ENCODE measurements at regions not wholly inside any gene's neighbourhood (a gene's known extent, or its start where the extent isn't known, plus 50 kb on each side); places are given as distances from the start of the nearest gene placed in this dataset.

DNA sequence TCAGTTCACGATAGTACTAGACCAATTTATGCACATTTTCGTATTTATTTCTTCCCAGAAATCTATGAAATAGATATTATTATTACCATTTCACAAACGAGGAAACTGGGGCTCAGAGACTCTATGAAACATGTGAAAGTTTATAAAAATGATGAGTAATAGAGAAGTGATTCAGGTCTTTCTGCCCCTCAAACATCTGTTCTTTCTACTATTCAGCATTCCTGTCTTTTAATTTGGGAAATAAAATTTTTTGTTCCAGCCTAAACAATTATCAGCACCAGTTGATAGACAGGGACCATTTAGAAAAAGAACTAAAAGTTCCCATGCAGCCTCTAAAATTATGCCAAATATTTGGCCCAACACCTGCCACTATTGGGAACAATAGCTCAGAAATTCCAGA lies 585.1 kb downstream of the PTPRC start:
- H3K4me3 ChIP-seq = no peak overlapping the region
- 69 to 91% methylated on average over 3 of the region's 3 CpGs for WGBS, 2 donors
- H3K9me3 ChIP-seq = no peaks in the 10 kb centered on the region

GRCh38 chr1:199226163-199226562 lies 587.3 kb downstream of the PTPRC start:
- H3K4me1 ChIP-seq = no peaks in the 10 kb centered on the region
- no peak overlapping the region for H3K27ac ChIP-seq
- TF ChIP-seq POLR2A (IDR thresholded peaks at IDR 0.05) (no peak), POLR2AphosphoS5 (IDR thresholded peaks at IDR 0.05) (no peak), EP300 (IDR thresholded peaks at IDR 0.05) (no peak)
- TF ChIP-seq, protein P1, sequence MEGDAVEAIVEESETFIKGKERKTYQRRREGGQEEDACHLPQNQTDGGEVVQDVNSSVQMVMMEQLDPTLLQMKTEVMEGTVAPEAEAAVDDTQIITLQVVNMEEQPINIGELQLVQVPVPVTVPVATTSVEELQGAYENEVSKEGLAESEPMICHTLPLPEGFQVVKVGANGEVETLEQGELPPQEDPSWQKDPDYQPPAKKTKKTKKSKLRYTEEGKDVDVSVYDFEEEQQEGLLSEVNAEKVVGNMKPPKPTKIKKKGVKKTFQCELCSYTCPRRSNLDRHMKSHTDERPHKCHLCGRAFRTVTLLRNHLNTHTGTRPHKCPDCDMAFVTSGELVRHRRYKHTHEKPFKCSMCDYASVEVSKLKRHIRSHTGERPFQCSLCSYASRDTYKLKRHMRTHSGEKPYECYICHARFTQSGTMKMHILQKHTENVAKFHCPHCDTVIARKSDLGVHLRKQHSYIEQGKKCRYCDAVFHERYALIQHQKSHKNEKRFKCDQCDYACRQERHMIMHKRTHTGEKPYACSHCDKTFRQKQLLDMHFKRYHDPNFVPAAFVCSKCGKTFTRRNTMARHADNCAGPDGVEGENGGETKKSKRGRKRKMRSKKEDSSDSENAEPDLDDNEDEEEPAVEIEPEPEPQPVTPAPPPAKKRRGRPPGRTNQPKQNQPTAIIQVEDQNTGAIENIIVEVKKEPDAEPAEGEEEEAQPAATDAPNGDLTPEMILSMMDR (IDR thresholded peaks at IDR 0.05) = no peak
- no peak for DNase-seq
- intact Hi-C loops (cut with DNase I) = no loop called here
- H3K27me3 ChIP-seq = no peaks in the 10 kb centered on the region
- no peaks in the 10 kb centered on the region for H3K36me3 ChIP-seq
- H3K4me3 ChIP-seq = no peak overlapping the region
- 7 to 17% methylated on average over 2 of the region's 2 CpGs for WGBS, 2 donors
- H3K9me3 ChIP-seq = no peaks in the 10 kb centered on the region

More for the DNA sequence above, 585.1 kb downstream of the PTPRC start:
- H3K27ac ChIP-seq = no peak overlapping the region
- H3K27me3 ChIP-seq = no peaks in the 10 kb centered on the region
- no peaks in the 10 kb centered on the region for H3K36me3 ChIP-seq
- H3K4me1 ChIP-seq = no peaks in the 10 kb centered on the region
- intact Hi-C loops (cut with DNase I) = no loop called here
- no peak for DNase-seq
- no peak for TF ChIP-seq POLR2A (IDR thresholded peaks at IDR 0.05)
- TF ChIP-seq, protein P1 (IDR thresholded peaks at IDR 0.05) = no peak
- TF ChIP-seq POLR2AphosphoS5 (IDR thresholded peaks at IDR 0.05) = no peak
- no peak for TF ChIP-seq EP300 (IDR thresholded peaks at IDR 0.05)

GRCh38 chr1:199242147-199242546 lies 603.3 kb downstream of the PTPRC start:
- H3K9me3 ChIP-seq = no peaks in the 10 kb centered on the region
- 36 to 68% methylated on average over 2 of the region's 2 CpGs for WGBS, 2 donors
- no peak overlapping the region for H3K27ac ChIP-seq
- TF ChIP-seq, protein P1 (IDR thresholded peaks at IDR 0.05) = no peak
- TF ChIP-seq EP300 (IDR thresholded peaks at IDR 0.05) (no peak), POLR2A (IDR thresholded peaks at IDR 0.05) (no peak), POLR2AphosphoS5 (IDR thresholded peaks at IDR 0.05) (no peak)
- H3K4me3 ChIP-seq = no peak overlapping the region
- no peaks in the 10 kb centered on the region for H3K36me3 ChIP-seq
- no peaks in the 10 kb centered on the region for H3K27me3 ChIP-seq
- intact Hi-C loops (cut with DNase I) = no loop called here
- no peaks in the 10 kb centered on the region for H3K4me1 ChIP-seq
- no peak for DNase-seq

DNA sequence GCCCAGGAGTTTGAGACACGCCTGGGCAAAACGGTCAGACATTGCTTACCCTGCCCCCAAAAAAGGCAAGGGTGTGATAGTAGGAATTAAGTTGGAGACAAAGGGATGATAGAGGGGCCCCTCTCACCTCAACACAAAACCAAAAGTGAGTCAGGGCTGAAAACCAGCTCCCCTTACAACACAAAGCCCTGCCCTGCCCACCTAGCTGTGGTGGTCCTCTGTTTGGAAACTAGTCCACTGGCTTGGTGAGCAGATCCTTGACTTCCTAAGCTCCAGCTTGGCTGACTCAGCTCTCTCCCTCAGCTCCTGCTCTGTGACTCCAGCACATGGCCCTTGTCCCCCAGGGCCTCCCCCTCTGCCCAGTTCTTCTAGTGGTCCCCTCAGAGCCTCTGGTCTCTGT lies 603.8 kb downstream of the PTPRC start:
- TF ChIP-seq, protein P1 (IDR thresholded peaks at IDR 0.05) = no peak
- no peak for TF ChIP-seq POLR2A (IDR thresholded peaks at IDR 0.05)
- TF ChIP-seq EP300 (IDR thresholded peaks at IDR 0.05) = no peak
- no peak for TF ChIP-seq POLR2AphosphoS5 (IDR thresholded peaks at IDR 0.05)
- H3K27me3 ChIP-seq = no peaks in the 10 kb centered on the region
- no peak for DNase-seq
- H3K27ac ChIP-seq = no peak overlapping the region
- H3K36me3 ChIP-seq = no peaks in the 10 kb centered on the region
- intact Hi-C loops (cut with DNase I) = no loop called here
- no peaks in the 10 kb centered on the region for H3K4me1 ChIP-seq
- no peak overlapping the region for H3K4me3 ChIP-seq
- 92 to 96% methylated on average over 2 of the region's 2 CpGs for WGBS, 2 donors
- H3K9me3 ChIP-seq = no peaks in the 10 kb centered on the region

GRCh38 chr1:199243423-199244061 lies 604.7 kb downstream of the PTPRC start:
- Histone ChIP-seq H3K27me3 (no peaks in the 10 kb centered on the region), H3K27ac (no peak overlapping the region), H3K4me3 (no peak overlapping the region), H3K9me3 (no peaks in the 10 kb centered on the region), H3K36me3 (no peaks in the 10 kb centered on the region), H3K4me1 (no peaks in the 10 kb centered on the region)
- no peak for DNase-seq
- TF ChIP-seq, protein P1 (IDR thresholded peaks at IDR 0.05) = peak in 1 of 4 experiments; percentile 11
- no peak for TF ChIP-seq POLR2AphosphoS5 (IDR thresholded peaks at IDR 0.05)
- WGBS, 2 donors = 80 to 81% methylated on average over 11 of the region's 11 CpGs
- intact Hi-C loops (cut with DNase I) = no loop called here

Data from sigmoid colon (tissue), 6 donors.